ENCODE measurements at regions not wholly inside any gene's neighbourhood (a gene's known extent, or its start where the extent isn't known, plus 50 kb on each side); places are given as distances from the start of the nearest gene placed in this dataset.

GRCh38 chr3:159487304-159487703 is 501.3 kb upstream of the IL12A start:
- Histone ChIP-seq H3K27ac (ENCODE audit: extremely low read depth, low read depth, low read length) (no peak overlapping the region), H3K36me3 (ENCODE audit: control insufficient read depth in 2 of 2, insufficient read depth in 1 of 2, low read length in 2 of 2) (no peaks in the 10 kb centered on the region), H3K4me1 (ENCODE audit: control insufficient read depth, insufficient read depth, low read length) (no peaks in the 10 kb centered on the region), H3K4me3 (ENCODE audit: low read depth, low read length) (no peak overlapping the region), H3K9me3 (ENCODE audit: control insufficient read depth, insufficient read depth, low read depth, low read length) (no peaks in the 10 kb centered on the region)
- ChIA-PET POLR2A (no interaction called here), CTCF (interaction anchor here (0.5 kb wide), 1 partner anchor 57 kb away, joined by 3 read pairs; no protein-coding TSS in a partner anchor)
- TF ChIP-seq ZNF623 (tag by site-specific recombination; IDR thresholded peaks at IDR 0.05) (no peak), FEZF1 (tag by site-specific recombination; IDR thresholded peaks at IDR 0.05) (no peak), ZNF513 (tag by site-specific recombination; IDR thresholded peaks at IDR 0.05) (no peak), ZNF221 (tag by site-specific recombination; IDR thresholded peaks at IDR 0.05; ENCODE audit: borderline replicate concordance) (no peak), TSHZ1 (tag by site-specific recombination; IDR thresholded peaks at IDR 0.05; ENCODE audit: borderline replicate concordance) (no peak), ZEB2 (tag by site-specific recombination; IDR thresholded peaks at IDR 0.05) (no peak), ZNF449 (tag by site-specific recombination; IDR thresholded peaks at IDR 0.05) (no peak), ZNF10 (tag by site-specific recombination; IDR thresholded peaks at IDR 0.05) (no peak), IKZF3 (tag by site-specific recombination; IDR thresholded peaks at IDR 0.05) (no peak), ZBTB17 (tag by site-specific recombination; IDR thresholded peaks at IDR 0.05) (no peak), ZSCAN5A (tag by site-specific recombination; IDR thresholded peaks at IDR 0.05) (no peak), ZXDB (tag by site-specific recombination; IDR thresholded peaks at IDR 0.05) (no peak)

GRCh38 chr3:159488602-159489001 is 500.0 kb upstream of the IL12A start:
- H3K4me3 ChIP-seq (ENCODE audit: low read depth, low read length), result no peak overlapping the region
- H3K9me3 ChIP-seq (ENCODE audit: control insufficient read depth, insufficient read depth, low read depth, low read length), result no peaks in the 10 kb centered on the region
- CTCF ChIA-PET, result interaction anchor here (0.7 kb wide), 1 partner anchor 44 kb away, joined by 3 read pairs; no protein-coding TSS in a partner anchor
- POLR2A ChIA-PET, result no interaction called here
- H3K36me3 ChIP-seq (ENCODE audit: control insufficient read depth in 2 of 2, insufficient read depth in 1 of 2, low read length in 2 of 2), result no peaks in the 10 kb centered on the region
- no peak overlapping the region for H3K27ac ChIP-seq (ENCODE audit: extremely low read depth, low read depth, low read length)
- H3K4me1 ChIP-seq (ENCODE audit: control insufficient read depth, insufficient read depth, low read length), result no peaks in the 10 kb centered on the region
- TF ChIP-seq ZNF211 (tag by site-specific recombination; IDR thresholded peaks at IDR 0.05; ENCODE audit: low read depth), result no peak
- no peak for TF ChIP-seq BCL6B (tag by site-specific recombination; IDR thresholded peaks at IDR 0.05)
- no peak for TF ChIP-seq ZNF529 (tag by site-specific recombination; IDR thresholded peaks at IDR 0.05; ENCODE audit: insufficient replicate concordance)
- TF ChIP-seq ZNF701 (tag by site-specific recombination; IDR thresholded peaks at IDR 0.05), result no peak
- no peak for TF ChIP-seq ZNF37A (tag by site-specific recombination; IDR thresholded peaks at IDR 0.05)
- no peak for TF ChIP-seq ZFHX2 (tag by site-specific recombination; conservative IDR thresholded peaks at IDR 0.05)
- TF ChIP-seq ZNF280C (tag by site-specific recombination; IDR thresholded peaks at IDR 0.05), result no peak
- no peak for TF ChIP-seq ZNF654 (tag by site-specific recombination; IDR thresholded peaks at IDR 0.05; ENCODE audit: low read depth)

Measured in HEK293 (cell line).